ENCODE measurements at regions not wholly inside any gene's neighbourhood (a gene's known extent, or its start where the extent isn't known, plus 50 kb on each side); places are given as distances from the start of the nearest gene placed in this dataset.

DNA sequence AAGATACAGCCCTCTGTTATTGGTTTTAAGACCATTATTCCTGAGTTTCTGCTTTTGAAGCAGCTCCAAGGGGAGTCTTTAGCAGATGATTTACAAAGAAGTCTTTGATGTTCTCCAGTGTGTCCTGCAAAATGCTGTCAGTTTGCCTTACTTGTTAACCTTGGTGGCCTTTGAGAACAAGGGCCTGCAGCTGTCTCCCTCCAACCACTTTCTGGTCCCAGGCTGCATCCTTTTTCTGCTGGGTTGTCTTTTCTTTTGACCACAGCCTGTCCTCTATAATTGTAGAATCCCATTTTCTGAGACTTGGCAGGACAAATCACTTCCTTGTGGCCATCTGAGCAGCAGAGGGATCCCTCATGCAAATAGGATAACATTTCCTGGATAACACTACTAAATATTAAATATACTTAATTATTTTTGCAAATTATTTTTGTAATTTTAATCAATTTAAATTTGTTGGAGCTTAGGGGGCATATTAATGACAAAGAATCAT is 281.4 kb downstream of the DMRT2 start:
- no peak for DNase-seq (ENCODE audit: low read depth)

DNA sequence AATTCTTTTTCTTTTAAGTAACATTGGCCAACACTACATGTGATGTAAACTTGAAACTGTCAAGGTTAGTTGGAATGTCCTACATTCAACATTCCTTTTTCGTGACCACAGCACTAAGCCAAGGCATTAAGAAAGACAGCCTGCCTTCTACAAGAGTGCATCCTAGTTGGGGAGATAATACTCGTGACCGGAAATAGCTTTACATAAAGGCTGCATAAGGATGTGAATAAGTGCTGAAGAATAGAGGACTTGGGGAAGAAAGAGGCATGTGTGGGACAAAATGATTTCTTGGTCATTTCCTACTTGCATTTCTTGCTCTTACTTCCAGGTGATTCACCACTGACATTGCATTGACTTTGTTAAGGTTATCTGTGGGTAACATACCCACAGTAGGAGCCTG is 282.0 kb downstream of the DMRT2 start:
- DNase-seq (ENCODE audit: low read depth): no peak

DNA sequence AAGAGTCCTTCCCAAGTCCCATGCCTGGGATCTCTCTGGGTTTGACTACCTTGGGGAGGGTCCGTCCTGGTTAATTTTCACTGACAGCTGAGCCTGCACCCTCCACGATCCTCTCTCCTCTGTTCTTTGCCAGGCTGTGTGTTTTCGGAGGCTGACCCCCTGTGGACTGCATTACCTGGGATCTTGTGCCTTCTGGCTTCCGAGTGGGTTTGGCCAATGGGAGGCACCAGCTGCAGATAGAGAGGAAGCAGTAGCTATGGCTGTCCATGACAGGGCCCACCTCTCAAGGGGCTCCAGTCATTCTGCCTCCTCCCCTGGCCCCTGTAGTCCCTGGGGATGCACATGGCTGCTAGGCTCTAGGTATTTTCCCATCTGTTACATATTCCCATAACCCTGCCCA is 285.0 kb downstream of the DMRT2 start:
- DNase-seq (ENCODE audit: low read depth): no peak

DNA sequence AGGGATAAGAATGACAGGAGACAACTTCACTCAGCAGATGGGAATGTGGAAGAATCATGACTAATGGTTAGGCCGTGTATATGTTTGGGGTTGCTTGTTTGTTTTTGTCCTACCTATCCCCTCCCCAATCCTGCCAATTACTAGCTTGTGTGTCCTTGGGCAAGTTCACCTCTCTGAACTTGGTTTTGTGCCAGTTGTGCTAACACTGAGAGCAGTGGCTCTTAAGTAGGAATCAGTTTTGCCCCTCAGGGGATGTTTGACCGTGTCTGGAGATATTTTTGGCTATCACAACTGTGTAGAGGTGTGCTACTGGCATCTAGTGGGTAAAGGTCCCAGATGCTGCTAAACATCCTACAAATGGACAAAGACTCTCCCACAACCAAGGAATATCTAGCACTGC is 287.0 kb downstream of the DMRT2 start:
- no peak for DNase-seq (ENCODE audit: low read depth)

DNA sequence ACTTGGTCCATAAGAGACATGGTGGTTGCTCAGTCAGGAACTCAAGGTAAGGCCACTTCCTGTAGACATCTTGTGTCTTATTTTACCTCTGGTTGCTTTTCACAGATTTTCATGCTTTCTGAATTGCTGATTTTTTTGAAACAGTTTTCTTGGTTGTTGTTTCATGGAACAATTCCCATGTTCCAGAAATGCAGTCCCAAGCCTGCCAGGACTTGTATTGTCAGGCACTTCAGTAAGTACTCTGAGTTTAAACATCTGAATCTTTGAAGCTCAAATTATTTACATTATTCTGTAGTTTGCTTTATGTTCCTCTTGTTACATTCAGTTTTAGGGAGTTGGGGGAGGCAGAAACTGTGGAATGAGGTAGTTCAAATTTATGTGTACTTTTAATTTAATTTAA is 290.2 kb downstream of the DMRT2 start:
- no peak for DNase-seq (ENCODE audit: low read depth)

DNA sequence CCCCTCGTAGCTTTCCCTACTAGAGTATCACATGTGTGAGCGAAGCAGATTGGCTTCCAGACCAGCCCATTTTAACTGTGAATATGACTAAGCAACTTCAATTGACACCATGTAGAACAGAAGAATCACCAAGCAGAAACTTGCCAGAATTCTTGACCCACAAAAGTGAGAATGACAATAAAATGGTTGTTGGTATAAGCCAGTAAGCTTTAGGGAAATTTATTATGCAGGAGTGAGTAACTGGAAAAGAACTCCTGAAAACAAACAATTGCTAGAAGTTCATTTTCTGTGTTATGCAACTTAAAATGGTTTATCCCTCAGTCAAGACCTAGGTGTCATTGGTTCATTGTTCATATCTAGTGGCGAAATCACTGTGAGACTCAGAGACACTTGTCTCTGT is 303.1 kb downstream of the DMRT2 start:
- no peak for DNase-seq (ENCODE audit: low read depth)

DNA sequence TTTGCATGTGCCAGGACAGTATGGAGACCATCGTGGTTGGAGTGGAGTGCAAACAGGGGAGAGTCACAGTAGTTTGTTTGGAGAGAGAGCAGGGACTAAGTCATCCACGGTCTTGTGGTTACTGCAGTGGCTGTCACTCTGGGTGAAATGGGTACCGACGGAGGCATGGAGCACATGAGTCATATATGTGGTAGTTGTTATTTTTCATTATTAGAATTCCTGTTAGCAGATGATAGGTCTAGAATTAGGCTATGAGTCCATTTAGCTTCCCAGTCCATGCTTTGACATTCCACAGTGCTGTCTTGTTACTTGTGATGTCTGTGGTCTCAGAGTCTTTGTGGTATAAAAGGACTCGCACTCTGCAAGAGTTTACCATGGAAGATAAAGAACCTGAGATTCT is 303.9 kb downstream of the DMRT2 start:
- DNase-seq (ENCODE audit: low read depth): no peak

DNA sequence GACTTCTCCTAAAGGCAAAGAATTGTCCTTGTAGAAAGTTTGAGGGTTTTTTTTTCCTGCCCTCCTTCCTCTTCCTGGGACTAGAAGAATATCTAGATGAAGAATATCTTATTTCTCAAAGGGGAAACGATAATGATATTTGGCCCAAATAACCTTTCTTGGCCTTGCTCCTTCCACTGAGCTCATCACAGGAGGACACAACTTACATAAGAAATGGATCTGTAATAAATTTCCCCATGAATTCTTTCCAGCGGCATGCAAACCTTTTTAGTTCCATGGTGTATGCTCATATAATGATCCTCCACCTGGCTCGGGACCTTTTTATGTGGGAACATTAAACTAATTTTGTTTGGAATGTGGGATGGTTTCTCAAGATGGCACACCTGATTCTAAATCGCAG is 304.4 kb downstream of the DMRT2 start:
- no peak for DNase-seq (ENCODE audit: low read depth)

DNA sequence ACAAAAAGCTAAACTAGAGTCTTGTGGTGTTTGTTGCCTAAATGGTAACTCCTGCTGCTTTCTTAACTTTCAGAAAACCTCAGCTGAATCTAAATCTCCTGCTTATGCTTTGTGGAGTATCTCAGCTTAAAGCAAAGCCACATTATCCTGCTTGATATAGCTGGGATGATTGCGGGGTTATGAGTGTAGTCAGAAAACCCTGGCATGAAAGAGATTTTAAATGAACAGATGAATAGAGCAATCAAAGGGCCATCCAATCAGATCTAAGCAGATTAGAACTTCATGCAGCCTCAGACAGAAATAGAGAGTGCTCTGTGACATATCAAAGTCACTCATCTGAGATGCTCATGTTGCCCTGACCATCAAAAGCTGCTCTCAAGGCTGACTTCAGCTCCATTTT is 305.5 kb downstream of the DMRT2 start:
- DNase-seq (ENCODE audit: low read depth): no peak

DNA sequence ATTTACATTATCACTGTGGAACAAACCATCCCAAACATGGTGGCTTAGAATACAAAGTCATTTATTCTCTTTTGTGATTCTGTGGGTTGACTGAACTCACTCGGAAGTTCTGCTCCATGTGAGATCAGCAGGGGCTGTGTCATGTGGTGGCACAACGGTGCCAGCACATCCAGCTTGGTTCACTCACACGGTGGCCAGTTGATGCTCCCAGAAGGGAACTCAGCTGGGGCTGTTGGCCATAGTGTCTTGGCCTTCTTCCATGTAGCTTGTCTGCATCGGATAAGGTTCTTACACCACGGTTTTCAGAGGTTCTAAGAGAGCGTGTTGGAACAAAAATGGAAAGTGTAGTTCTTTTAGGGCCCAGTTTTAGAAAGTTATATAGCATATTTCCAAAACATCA is 312.7 kb downstream of the DMRT2 start:
- no peak for DNase-seq (ENCODE audit: low read depth)

DNA sequence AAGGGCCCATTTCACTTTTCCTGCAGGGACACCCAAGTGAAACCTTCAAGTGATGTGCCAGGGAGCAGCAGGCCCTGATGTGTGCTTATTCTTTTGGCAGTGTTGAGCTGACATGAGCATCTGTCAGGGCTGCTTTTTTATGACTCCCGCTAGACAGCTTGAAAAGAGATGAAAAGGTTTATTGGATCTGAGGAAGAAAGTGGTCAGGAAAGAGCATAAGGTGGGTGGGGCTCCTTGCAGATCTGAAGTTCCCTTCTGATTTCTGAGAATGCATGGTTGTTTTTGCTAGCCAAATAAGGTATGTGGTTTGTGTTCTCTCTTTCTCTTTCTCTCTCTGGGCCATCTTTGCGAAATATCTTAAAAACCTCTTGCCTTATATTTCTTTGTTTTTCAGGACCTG is 316.1 kb downstream of the DMRT2 start:
- DNase-seq (ENCODE audit: low read depth): no peak

DNA sequence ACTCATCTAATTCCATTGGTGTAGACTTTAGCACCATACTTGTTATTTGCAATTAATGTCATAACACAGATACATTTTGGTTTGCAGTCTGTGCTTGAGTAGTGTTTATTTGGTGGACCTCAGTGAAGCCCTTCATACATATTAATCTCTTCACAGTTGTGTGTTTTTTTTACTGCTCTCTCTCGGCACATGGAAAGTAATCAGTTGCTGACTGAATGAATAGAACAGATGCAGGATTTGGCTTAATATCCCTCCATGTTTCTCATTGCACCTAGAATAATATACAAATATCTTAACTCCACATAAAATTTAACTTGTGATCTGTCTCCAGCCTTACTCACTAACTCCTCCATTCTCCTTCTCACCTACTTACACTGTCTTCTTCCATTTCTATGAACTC is 319.1 kb downstream of the DMRT2 start:
- DNase-seq (ENCODE audit: low read depth): no peak

DNA sequence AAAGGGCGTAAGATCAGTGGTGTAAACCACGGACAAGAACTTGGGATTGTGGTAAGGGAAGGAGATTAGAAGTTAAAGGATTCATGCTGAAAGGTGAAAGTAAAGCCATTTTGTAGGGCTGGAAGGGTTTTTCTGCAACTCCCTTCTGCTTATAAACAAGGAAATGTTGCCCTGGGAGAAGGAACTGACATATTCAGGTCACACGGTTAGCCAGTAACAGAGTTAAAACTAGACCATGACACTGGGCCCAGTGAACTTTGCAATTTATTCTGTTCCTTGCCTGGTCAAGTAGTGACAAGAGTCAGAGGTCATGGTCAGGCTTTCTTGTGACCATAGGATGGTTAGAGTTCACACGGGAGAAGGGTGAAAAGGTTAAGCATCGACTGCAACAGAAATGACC is 323.3 kb downstream of the DMRT2 start:
- no peak for DNase-seq (ENCODE audit: low read depth)

DNA sequence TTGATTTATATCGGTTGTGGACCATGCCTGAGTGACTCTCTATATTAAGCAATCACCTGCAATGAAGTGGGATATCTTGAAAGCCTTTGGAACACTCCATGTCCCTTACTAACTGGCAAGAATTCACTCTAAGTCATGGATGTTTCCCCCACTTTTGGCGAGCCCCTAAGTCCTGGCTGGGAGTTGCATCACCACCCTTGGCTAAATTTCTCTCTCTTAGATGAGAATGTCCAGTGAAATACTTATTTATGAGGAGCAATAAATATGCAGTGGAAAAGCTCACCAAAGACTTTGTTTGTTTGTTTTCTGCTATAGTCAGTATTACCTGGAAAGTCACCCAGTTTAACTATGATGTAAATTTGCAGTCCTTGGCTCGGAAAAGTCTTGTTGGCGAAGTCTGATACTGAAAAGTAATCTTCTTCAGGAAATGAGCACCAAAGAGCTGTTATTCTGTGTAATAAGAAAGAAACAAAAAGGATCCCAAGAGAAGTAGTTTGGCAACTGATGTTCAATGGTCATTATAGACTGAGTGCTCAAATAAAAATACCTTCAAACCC is 333.8 kb downstream of the DMRT2 start:
- DNase-seq (ENCODE audit: low read depth): no peak

DNA sequence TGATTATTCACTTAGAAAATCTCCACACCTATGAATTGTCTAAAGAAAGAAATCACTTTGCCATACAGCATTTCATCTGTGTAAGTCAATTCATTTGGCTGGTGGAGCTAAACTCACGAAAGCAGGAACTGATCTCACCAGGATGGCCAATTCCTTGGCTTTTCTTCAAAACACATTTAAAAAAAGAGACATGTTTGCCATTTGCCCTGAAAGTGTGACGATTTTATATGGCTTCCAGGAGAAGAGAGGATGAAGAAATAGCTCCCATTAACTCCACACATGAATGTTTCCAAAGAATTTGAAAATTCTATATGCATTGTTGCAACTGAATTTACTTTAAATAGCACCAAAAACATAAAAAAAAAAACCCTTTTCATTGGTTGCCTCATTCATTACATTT is 334.7 kb downstream of the DMRT2 start:
- DNase-seq (ENCODE audit: low read depth): no peak

DNA sequence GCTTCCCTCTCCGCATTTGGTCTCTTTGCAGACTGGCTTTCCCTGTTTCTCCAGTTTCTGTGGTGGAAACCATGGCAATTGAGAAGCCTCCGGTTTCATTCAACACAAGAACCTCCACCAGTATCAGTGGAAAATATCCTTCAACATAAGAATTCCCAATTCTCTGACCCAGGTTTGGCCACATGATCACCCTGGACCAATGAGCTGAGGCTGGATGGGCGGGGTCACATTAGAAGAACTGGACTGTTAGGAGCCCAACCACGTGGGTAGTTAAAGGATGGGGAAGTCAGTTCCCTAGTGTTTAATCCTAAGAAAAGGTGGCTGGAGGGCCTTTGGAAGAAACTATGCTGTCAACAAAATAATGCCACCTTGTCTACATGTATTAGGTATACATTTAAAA is 336.3 kb downstream of the DMRT2 start:
- DNase-seq (ENCODE audit: low read depth): no peak

DNA sequence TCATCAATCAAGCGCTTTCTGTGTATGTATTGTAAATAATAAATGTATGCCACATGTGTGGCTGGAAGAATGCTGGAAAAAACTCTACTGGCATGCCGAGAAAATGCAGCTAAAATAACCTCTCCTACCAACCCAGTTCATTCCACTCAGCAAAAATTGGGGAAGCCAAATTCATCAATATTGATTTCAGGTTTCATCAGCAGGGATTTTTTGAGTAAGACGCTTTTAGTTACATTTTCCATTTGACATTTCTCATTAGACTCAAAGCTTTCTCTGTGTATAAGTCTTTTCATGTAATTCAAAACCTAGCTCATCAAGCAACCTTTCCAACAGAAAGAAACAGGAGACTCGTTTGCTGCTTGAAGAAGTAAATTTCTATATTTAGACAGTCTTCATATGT is 338.1 kb downstream of the DMRT2 start:
- no peak for DNase-seq (ENCODE audit: low read depth)

DNA sequence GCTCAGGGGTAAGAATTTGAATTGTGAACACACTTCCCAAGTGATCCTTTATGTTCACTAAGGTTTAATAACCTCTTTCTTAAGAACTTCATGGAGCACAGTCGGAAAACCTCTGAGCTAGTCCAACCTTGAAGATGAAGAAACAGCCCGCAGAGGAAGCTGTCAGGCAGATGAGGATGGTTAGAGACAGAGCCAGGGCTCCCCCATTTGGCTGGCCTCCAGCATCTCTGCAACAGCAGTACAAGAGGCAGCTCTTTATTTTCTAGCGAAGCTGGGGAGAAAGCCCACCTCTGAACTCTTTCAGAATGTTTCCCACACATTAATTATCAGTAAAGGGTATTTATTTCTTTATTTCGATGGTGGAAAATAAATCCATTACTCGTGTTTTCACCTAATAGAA is 350.8 kb downstream of the DMRT2 start:
- no peak for DNase-seq (ENCODE audit: low read depth)

DNA sequence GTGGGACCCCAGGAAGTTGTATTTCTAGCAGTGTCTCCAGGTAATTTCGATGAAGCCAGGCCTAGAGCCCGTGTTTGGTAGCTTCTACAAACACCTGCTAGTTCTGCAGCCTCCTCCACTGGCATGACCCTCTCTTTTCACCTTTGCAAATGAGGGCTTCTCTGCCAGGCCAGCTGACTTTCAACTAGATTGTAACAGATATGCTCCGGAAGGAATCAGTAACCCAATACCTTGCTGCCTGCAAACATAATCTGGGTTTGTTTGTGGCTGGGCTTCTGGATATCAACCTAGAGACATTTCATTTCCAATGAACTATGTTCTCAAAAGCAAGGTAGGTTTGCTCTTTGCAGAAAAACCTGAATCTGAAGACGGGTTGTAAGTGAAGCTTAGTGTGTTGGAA is 354.8 kb downstream of the DMRT2 start:
- no peak for DNase-seq (ENCODE audit: low read depth)

DNA sequence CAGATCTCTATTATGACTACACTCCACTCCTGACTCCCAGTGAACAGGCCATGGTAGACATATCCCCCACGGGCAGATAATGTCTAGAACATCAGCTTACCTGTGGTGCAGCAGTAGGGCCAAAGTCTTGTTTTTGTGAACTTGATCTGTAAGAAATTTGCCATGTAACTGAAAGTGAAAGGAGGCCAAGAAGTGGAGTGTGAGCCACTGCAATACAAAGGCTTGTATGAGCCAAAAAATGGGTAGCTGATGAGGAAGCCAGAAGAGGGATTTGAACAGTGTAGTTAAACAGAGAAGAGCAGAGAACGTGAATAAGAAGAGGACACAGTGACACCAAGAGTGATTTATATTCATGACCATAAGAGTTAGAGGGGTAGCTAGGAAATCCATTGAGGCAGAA is 361.7 kb downstream of the DMRT2 start:
- DNase-seq (ENCODE audit: low read depth): no peak

DNA sequence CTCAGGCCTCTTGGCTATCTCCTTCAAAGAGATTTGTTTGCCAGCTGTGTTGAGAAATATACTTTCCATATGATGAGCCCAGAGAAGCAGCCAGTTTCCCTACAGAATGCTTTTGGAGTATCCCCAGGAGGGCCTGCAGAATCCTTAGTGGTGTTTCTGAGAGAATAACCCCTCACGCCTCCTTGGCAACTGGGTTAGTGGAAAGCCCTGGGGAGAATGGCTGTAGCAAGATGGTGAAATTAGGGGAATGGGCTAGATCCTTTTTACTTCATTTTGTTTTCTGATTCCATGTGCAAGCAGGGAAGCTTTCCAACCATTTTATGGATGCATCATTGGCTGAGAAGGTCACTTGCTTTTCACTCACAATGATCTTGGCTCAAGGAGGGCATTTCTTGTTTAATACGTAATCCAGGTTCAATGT is 364.6 kb downstream of the DMRT2 start:
- no peak for DNase-seq (ENCODE audit: low read depth)

DNA sequence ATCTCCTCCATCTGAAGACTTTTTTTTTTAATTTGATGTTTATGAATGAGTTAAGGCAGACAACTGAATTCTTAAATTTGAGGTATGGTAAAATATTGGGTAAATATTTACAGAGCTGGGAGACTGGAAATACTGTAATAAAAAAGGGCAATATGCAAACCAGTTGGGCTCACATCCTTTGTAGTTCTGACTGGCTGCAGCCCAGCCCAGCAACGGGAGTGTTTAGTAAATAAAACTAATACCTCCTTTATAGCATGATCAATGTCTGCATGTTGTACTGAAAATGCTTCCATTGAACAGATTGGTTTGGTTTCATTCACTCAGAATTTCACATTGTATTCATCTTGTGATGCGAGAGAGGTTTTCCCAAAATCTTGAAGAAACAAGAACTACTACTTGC is 365.0 kb downstream of the DMRT2 start:
- DNase-seq (ENCODE audit: low read depth): no peak

DNA sequence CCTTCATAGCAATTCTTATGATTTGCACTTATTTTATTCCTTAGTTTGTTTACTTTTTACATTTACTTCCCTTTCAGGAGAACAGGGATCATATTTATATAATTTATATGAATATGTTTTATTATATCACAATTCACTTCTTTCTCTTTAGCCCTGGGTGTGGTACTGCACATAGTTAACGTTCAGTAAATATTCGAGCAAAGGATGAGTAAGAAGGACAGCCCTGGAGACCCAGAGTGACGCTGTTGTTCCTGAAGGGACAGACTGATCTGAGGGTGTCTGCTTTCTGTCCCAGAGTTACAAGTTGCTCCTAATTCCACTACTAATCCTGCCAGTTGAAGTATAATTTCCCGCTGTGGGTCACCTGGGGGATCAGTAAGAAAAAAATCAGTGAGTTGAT is 366.1 kb downstream of the DMRT2 start:
- no peak for DNase-seq (ENCODE audit: low read depth)

DNA sequence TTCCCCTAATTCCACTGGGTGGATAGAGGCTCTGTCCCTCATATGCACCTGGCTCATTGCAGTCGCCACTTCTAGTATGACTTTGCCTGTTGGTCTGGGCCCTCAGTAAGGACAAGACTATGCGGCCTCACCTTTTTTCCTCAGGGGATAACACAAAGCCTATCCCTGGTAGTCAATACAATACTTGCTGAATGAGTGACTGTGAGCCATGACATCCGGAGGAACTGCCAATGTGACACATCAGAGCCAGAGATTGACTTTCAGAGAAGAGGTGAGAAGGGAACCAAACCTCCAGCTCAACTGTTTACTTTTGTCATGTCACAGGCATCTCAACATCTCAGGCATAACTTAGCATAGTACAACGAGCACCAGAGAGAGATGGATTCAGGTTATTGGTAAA is 371.3 kb downstream of the DMRT2 start:
- DNase-seq (ENCODE audit: low read depth): no peak

DNA sequence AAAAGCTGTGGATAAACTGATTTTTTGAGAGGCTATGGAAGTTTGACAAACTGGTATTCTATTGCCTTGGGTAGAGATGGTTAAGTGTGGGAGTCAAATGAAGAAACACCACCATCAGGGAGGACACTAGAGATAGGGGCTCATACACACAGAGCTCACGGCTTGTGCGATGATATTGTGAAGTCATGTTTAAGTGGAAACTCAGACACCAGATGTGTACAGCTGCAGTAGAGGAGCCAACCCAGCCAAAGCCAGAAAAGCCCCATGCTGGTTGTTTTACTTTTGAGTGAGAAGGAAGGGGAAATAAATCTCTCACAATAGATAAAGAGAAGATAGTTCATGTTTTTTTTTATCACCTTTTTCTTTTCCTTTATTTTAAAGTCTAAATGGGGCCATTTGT is 377.7 kb downstream of the DMRT2 start:
- no peak for DNase-seq (ENCODE audit: low read depth)

Measured in GM04504 (cell line).